H1 (cell line): ENCODE measurements at regions not wholly inside any gene's neighbourhood (a gene's known extent, or its start where the extent isn't known, plus 50 kb on each side); places are given as distances from the start of the nearest gene placed in this dataset.

Source experiments
- CTCF ChIA-PET: fragments of 300-600 bp; sonication (Branson Sonifier 250); formaldehyde crosslinking; loops from one replicate; lab custom pipeline; 2021; ENCODE audit not compliant: partially characterized antibody; lab: Charles Lee
- POLR2A ChIA-PET: fragments of 300-600 bp; sonication (Branson Sonifier 250); formaldehyde crosslinking; loops from one replicate; lab custom pipeline; 2021; ENCODE audit warnings: inconsistent platforms; ENCODE audit not compliant: partially characterized antibody; lab: Charles Lee
- DNase-seq, 2 experiments: peaks; one replicate each; pipeline versions ENCODE4 v3.0.0 to v3.0.0-alpha.2; 2010 to 2022; ENCODE audit warnings: low spot score in 2 of 2, low read depth in 1 of 2, mixed read lengths in 1 of 2
- FAIRE-seq: peaks from 2 replicates; lab custom pipeline; 2011; peaks lifted over from hg19 to GRCh38; lab: Jason Lieb, UNC
- H2AFZ ChIP-seq: 2 replicates; pipeline ENCODE4 v1.8.1; 2012; ENCODE audit warnings: low read length, inconsistent platforms
- H2AK5ac ChIP-seq: 2 replicates; pipeline ENCODE4 v1.6.1; 2013; ENCODE audit warnings: low read depth, low read length
- H2BK120ac ChIP-seq: replicated peaks from 2 replicates; pipeline ENCODE3; 2013; ENCODE audit warnings: low read depth, low read length, inconsistent platforms
- H2BK12ac ChIP-seq: 2 replicates; pipeline ENCODE4 v1.6.1; 2013; ENCODE audit warnings: low read depth, low read length
- H2BK15ac ChIP-seq: 2 replicates; pipeline ENCODE4 v1.6.1; 2013; ENCODE audit warnings: low read length
- H2BK20ac ChIP-seq: 2 replicates; pipeline ENCODE4 v1.6.1; 2013; ENCODE audit warnings: low read length
- H2BK5ac ChIP-seq: 2 replicates; pipeline ENCODE4 v1.6.1; 2013; ENCODE audit warnings: low read depth, low read length
- H3K14ac ChIP-seq: 2 replicates; pipeline ENCODE4 v1.6.1; 2013; ENCODE audit warnings: inconsistent platforms; ENCODE audit not compliant: insufficient read length
- H3K18ac ChIP-seq: 2 replicates; pipeline ENCODE4 v1.6.1; 2013; ENCODE audit warnings: low read length; ENCODE audit errors: extremely low read depth
- H3K23ac ChIP-seq: 2 replicates; pipeline ENCODE4 v1.6.1; 2013; ENCODE audit warnings: inconsistent platforms; ENCODE audit not compliant: insufficient read length
- H3K23me2 ChIP-seq: 2 replicates; pipeline ENCODE4 v1.6.1; 2013; ENCODE audit warnings: low read depth, low read length
- H3K27ac ChIP-seq: 2 replicates; pipeline ENCODE4 v1.6.1; 2011; ENCODE audit warnings: low read depth, low read length, inconsistent platforms
- H3K27me3 ChIP-seq, 4 experiments: replicated peaks in 1 of 4; 1 replicate in 1 of 4; 2 replicates in 3 of 4; pipeline versions ENCODE4 v1.6.1 to v1.8.1; 2011 to 2013; ENCODE audit warnings: low read length in 3 of 4, mild to moderate bottlenecking in 3 of 4, inconsistent platforms in 2 of 4, mixed read lengths in 2 of 4, moderate library complexity in 1 of 4; ENCODE audit not compliant: control insufficient read depth in 3 of 4, insufficient read depth in 3 of 4; ENCODE audit errors: extremely low read depth in 1 of 4
- H3K36me3 ChIP-seq, 4 experiments: 2 replicates each; pipeline versions ENCODE4 v1.6.1 to v1.8.1; 2011 to 2013; ENCODE audit warnings: mild to moderate bottlenecking in 4 of 4, low read length in 3 of 4, moderate library complexity in 2 of 4, control low read depth in 1 of 4, inconsistent platforms in 1 of 4; ENCODE audit not compliant: insufficient read depth in 4 of 4, control insufficient read depth in 2 of 4
- H3K4ac ChIP-seq: replicated peaks from 2 replicates; pipeline ENCODE3; 2013; ENCODE audit warnings: low read length, low read depth, mixed read lengths, inconsistent platforms; ENCODE audit not compliant: insufficient read length
- H3K4me1 ChIP-seq, 4 experiments: replicated peaks in 1 of 4; 1 replicate in 1 of 4; 2 replicates in 3 of 4; pipeline versions ENCODE4 v1.6.1 to v1.8.1; 2011 to 2013; ENCODE audit warnings: low read length in 3 of 4, inconsistent platforms in 2 of 4, mixed read lengths in 1 of 4; ENCODE audit not compliant: insufficient read depth in 4 of 4, control insufficient read depth in 3 of 4
- H3K4me2 ChIP-seq, 2 experiments: 2 replicates each; pipeline versions ENCODE4 v1.6.1 to v1.8.1; 2011 to 2013; ENCODE audit warnings: low read depth in 2 of 2, low read length in 2 of 2, control low read depth in 1 of 2, inconsistent platforms in 1 of 2, mild to moderate bottlenecking in 1 of 2; ENCODE audit not compliant: insufficient read depth in 1 of 2
- H3K4me3 ChIP-seq, 4 experiments: fragments of 200-600, 300-600 bp in 1 of 4; sonication (generic), shearing (Covaris generic), sonication (Bioruptor Twin) in 1 of 4; 2 replicates each; pipeline versions ENCODE4 v1.5.1 to v1.8.1; 2011 to 2016; ENCODE audit warnings: low read length in 4 of 4, low read depth in 3 of 4, control low read depth in 2 of 4, inconsistent platforms in 2 of 4, mild to moderate bottlenecking in 2 of 4, mixed read lengths in 1 of 4, moderate library complexity in 1 of 4; ENCODE audit not compliant: insufficient read depth in 2 of 4; ENCODE audit errors: extremely low read depth in 1 of 4
- H3K56ac ChIP-seq: replicated peaks from 2 replicates; pipeline ENCODE3; 2013; ENCODE audit warnings: low read depth, mild to moderate bottlenecking, mixed read lengths, low read length, inconsistent platforms; ENCODE audit not compliant: insufficient read length
- H3K79me1 ChIP-seq: 2 replicates; pipeline ENCODE4 v1.6.1; 2013; ENCODE audit warnings: low read depth, low read length, control low read depth
- H3K79me2 ChIP-seq, 2 experiments: 2 replicates each; pipeline versions ENCODE4 v1.6.1 to v1.8.1; 2012 to 2013; ENCODE audit warnings: low read length in 2 of 2, mild to moderate bottlenecking in 2 of 2, inconsistent platforms in 1 of 2; ENCODE audit not compliant: insufficient read depth in 2 of 2, control insufficient read depth in 1 of 2
- H3K9ac ChIP-seq, 4 experiments: replicated peaks in 1 of 4; 1 replicate in 1 of 4; 2 replicates in 3 of 4; pipeline versions ENCODE4 v1.6.1 to v1.8.1; 2011 to 2013; ENCODE audit warnings: low read depth in 3 of 4, low read length in 3 of 4, control low read depth in 2 of 4, mild to moderate bottlenecking in 2 of 4, moderate library complexity in 2 of 4, inconsistent platforms in 1 of 4; ENCODE audit errors: extremely low read depth in 1 of 4
- H3K9me3 ChIP-seq, 2 experiments: 2 replicates each; pipeline versions ENCODE4 v1.6.1 to v1.8.1; 2012 to 2013; ENCODE audit warnings: mild to moderate bottlenecking in 2 of 2, moderate library complexity in 2 of 2, control low read depth in 1 of 2, inconsistent platforms in 1 of 2, low read depth in 1 of 2, low read length in 1 of 2, mixed read lengths in 1 of 2; ENCODE audit not compliant: insufficient read depth in 2 of 2
- H4K20me1 ChIP-seq, 2 experiments: replicated peaks in 1 of 2; 2 replicates each; pipeline versions ENCODE3 to v1.8.1; 2011 to 2013; ENCODE audit warnings: inconsistent platforms in 2 of 2, low read length in 2 of 2, mild to moderate bottlenecking in 1 of 2; ENCODE audit not compliant: insufficient read depth in 2 of 2, control insufficient read depth in 1 of 2
- H4K5ac ChIP-seq: 2 replicates; pipeline ENCODE4 v1.6.1; 2013; ENCODE audit warnings: low read length, low read depth, mixed read lengths, inconsistent platforms; ENCODE audit not compliant: insufficient read length
- H4K8ac ChIP-seq: 2 replicates; pipeline ENCODE4 v1.8.0; 2013; ENCODE audit warnings: mild to moderate bottlenecking, moderate library complexity, low read length, inconsistent platforms; ENCODE audit not compliant: insufficient read depth; ENCODE audit errors: extremely low read depth
- H4K91ac ChIP-seq: replicated peaks from 2 replicates; pipeline ENCODE3; 2013; ENCODE audit warnings: low read length, mixed read lengths, inconsistent platforms; ENCODE audit not compliant: insufficient read length
- BCL11A ChIP-seq, 2 experiments: IDR thresholded peaks; one replicate each; pipeline ENCODE4 v1.6.1; 2011; ENCODE audit warnings: low read depth in 2 of 2, low read length in 2 of 2, mild to moderate bottlenecking in 2 of 2
- CEBPB ChIP-seq: IDR thresholded peaks from 2 replicates; pipeline ENCODE4 v1.6.1; 2012; ENCODE audit warnings: low read depth, low read length
- CHD1 ChIP-seq: IDR thresholded peaks from 2 replicates; pipeline ENCODE4 v1.6.1; 2012; ENCODE audit warnings: low read depth, low read length, improper control_type of control experiment
- CREB1 ChIP-seq: IDR thresholded peaks from 2 replicates; pipeline ENCODE4 v1.6.1; 2012; ENCODE audit warnings: inconsistent platforms
- E2F6 ChIP-seq: IDR thresholded peaks from 2 replicates; pipeline ENCODE4 v1.6.1; 2012; ENCODE audit warnings: inconsistent platforms
- EGR1 ChIP-seq: IDR thresholded peaks from 2 replicates; pipeline ENCODE4 v1.6.1; 2011; ENCODE audit warnings: low read depth, low read length, borderline replicate concordance
- HDAC6 ChIP-seq: IDR thresholded peaks from one replicate; pipeline ENCODE4 v1.7.1; 2012; ENCODE audit warnings: low read depth, mild to moderate bottlenecking, inconsistent platforms, low read length, moderate library complexity
- POU5F1 ChIP-seq: IDR thresholded peaks from 2 replicates; pipeline ENCODE4 v1.6.1; 2011; ENCODE audit warnings: low read depth, mild to moderate bottlenecking, low read length, moderate library complexity
- RNF2 ChIP-seq: fragments of 200-900, 300-1000 bp; sonication (generic); IDR thresholded peaks from 2 replicates; pipeline ENCODE4 v1.7.1; 2016; ENCODE audit warnings: borderline replicate concordance, low read depth, mild to moderate bottlenecking, antibody characterized with exemption, low read length; ENCODE audit not compliant: poor library complexity, severe bottlenecking; ENCODE audit errors: missing control alignments
- RXRA ChIP-seq: IDR thresholded peaks from 2 replicates; pipeline ENCODE4 v1.6.1; 2011; ENCODE audit warnings: low read depth, mild to moderate bottlenecking, low read length, moderate library complexity; ENCODE audit not compliant: insufficient read depth
- SP1 ChIP-seq: IDR thresholded peaks from 2 replicates; pipeline ENCODE4 v1.6.1; 2011; ENCODE audit warnings: low read depth, low read length
- SRF ChIP-seq: IDR thresholded peaks from 2 replicates; pipeline ENCODE4 v1.6.1; 2011; ENCODE audit warnings: mild to moderate bottlenecking, low read depth, low read length, moderate library complexity
- TCF12 ChIP-seq: IDR thresholded peaks from 2 replicates; pipeline ENCODE4 v1.6.1; 2011; ENCODE audit warnings: low read depth, mild to moderate bottlenecking, low read length
- WGBS, 2 experiments: shearing (Covaris generic) in 1 of 2; methylation state at CpG; one replicate each; pipeline versions ENCODE4 v1.1.6 to v1.1.7; 2013 to 2015; ENCODE audit warnings: low lambda C conversion rate in 2 of 2, mixed read lengths in 2 of 2, inconsistent platforms in 1 of 2, low coverage in 1 of 2, missing lambda C conversion rate in 1 of 2; ENCODE audit not compliant: insufficient replicate concordance in 2 of 2, insufficient coverage in 1 of 2, insufficient read length in 1 of 2; ENCODE audit errors: extremely low coverage in 1 of 2, missing lambda C conversion rate in 1 of 2; 5-methylcytosine and 5-hydroxymethylcytosine counted together
- TF ChIP-seq, protein P1 (sequence below): IDR thresholded peaks from 2 replicates; pipeline ENCODE4 v1.6.1; 2011; ENCODE audit warnings: low read depth, mild to moderate bottlenecking, low read length; ENCODE audit not compliant: insufficient read depth

DNA sequence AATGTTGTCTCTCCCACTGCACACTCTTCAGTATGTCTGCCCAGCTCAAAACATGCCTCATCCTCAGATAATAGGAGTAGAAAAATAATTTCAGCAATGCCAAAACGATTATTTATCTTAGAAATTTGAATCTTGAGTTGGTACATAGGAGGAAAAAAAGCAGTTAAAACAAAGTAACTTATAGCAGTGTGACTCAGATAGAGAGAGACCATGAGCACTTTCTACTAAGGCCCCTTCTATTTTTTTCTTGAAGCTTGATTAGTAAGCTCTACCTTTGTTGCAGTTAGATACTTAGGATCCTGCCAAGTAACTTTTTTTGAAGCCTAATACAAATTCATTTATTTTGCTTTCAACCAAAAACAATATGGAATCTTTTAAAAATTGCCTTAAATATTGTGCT, 212.3 kb downstream of the MAD2L1 start:
- no peak overlapping the region for H2BK20ac ChIP-seq
- no peaks in the 10 kb centered on the region for H3K4me1 ChIP-seq
- H3K18ac ChIP-seq, result no peak overlapping the region
- H3K23me2 ChIP-seq, result no peaks in the 10 kb centered on the region
- H3K9ac ChIP-seq, result no peak overlapping the region
- no peak overlapping the region for H2BK12ac ChIP-seq
- H2BK5ac ChIP-seq, result no peak overlapping the region
- no peak for TF ChIP-seq CREB1
- TF ChIP-seq RNF2, result no peak
- TF ChIP-seq CEBPB, result no peak
- no peak for TF ChIP-seq HDAC6
- no peak for TF ChIP-seq BCL11A (IDR thresholded peaks at IDR 0.05; ENCODE audit: low read depth in 2 of 2, low read length in 2 of 2)
- TF ChIP-seq CHD1, result no peak
- TF ChIP-seq EGR1, result no peak
- TF ChIP-seq SP1, result no peak
- TF ChIP-seq E2F6, result no peak
- TF ChIP-seq, protein P1, sequence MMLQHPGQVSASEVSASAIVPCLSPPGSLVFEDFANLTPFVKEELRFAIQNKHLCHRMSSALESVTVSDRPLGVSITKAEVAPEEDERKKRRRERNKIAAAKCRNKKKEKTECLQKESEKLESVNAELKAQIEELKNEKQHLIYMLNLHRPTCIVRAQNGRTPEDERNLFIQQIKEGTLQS, result no peak
- no peak for TF ChIP-seq SRF
- TF ChIP-seq TCF12, result no peak
- TF ChIP-seq RXRA, result no peak
- TF ChIP-seq POU5F1, result no peak
- H4K20me1 ChIP-seq, result no peaks in the 10 kb centered on the region
- H4K8ac ChIP-seq, result no peak overlapping the region
- H2AK5ac ChIP-seq, result no peak overlapping the region
- no peaks in the 10 kb centered on the region for H3K27me3 ChIP-seq
- no peaks in the 10 kb centered on the region for H3K36me3 ChIP-seq
- WGBS, 2 experiments, result 70% methylated on average over 1 of the region's 1 CpG; no CpG with 5 or more reads in 1 of the 2 experiments
- H3K9me3 ChIP-seq, result no peaks in the 10 kb centered on the region
- CTCF ChIA-PET, result interaction anchor here (0.8 kb wide), 1 partner anchor 17 kb away, joined by 4 read pairs; no protein-coding TSS in a partner anchor
- H3K4me2 ChIP-seq, result no peak overlapping the region
- H3K4me3 ChIP-seq, result no peak overlapping the region
- no peak overlapping the region for H3K27ac ChIP-seq
- no peak overlapping the region for H2AFZ ChIP-seq
- no peak overlapping the region for H4K91ac ChIP-seq
- no peak overlapping the region for H3K4ac ChIP-seq
- no peaks in the 10 kb centered on the region for H3K79me2 ChIP-seq
- no peaks in the 10 kb centered on the region for H3K79me1 ChIP-seq
- FAIRE-seq, result no peak
- DNase-seq, result no peak
- no peak overlapping the region for H2BK120ac ChIP-seq
- POLR2A ChIA-PET, result no interaction called here
- no peak overlapping the region for H4K5ac ChIP-seq
- H3K14ac ChIP-seq, result no peak overlapping the region
- H2BK15ac ChIP-seq, result no peak overlapping the region
- no peak overlapping the region for H3K23ac ChIP-seq
- no peak overlapping the region for H3K56ac ChIP-seq
